Vagina (tissue), 2 donors: ENCODE measurements at regions not wholly inside any gene's neighbourhood (a gene's known extent, or its start where the extent isn't known, plus 50 kb on each side); places are given as distances from the start of the nearest gene placed in this dataset.
"Not testable (repeated sequence)": the region's sequence is repeated elsewhere in the genome, so short reads cannot be mapped to it uniquely, and the experiment has no call there.

Source experiments
- CTCF ChIP-seq, 3 experiments: fragments of 450-650 bp in 2 of 3; fragments of 200-600 bp in 1 of 3; sonication (generic) in 1 of 3; IDR thresholded peaks; one replicate each; pipeline ENCODE4 v1.5.1; 2017 to 2019; ENCODE audit warnings: antibody characterized with exemption in 3 of 3, mild to moderate bottlenecking in 2 of 3, moderate library complexity in 2 of 3
- POLR2A ChIP-seq, 2 donors: fragments of 450-650 bp; IDR thresholded peaks; one replicate each; pipeline ENCODE4 v1.6.1; 2017; ENCODE audit warnings: antibody characterized with exemption in 2 of 2, mild to moderate bottlenecking in 2 of 2, moderate library complexity in 2 of 2
- POLR2AphosphoS5 ChIP-seq, 2 donors: sonication (generic); formaldehyde crosslinking; IDR thresholded peaks; one replicate each; pipeline ENCODE4 v1.9.0; 2017; ENCODE audit warnings: antibody characterized with exemption in 2 of 2, mild to moderate bottlenecking in 2 of 2, low read depth in 1 of 2; ENCODE audit not compliant: insufficient read depth in 1 of 2

GRCh38 chr9:65395789-65396188, 110.8 kb upstream of the FOXD4L5 start:
- TF ChIP-seq CTCF (IDR thresholded peaks at IDR 0.05); POLR2A (IDR thresholded peaks at IDR 0.05); POLR2AphosphoS5 (IDR thresholded peaks at IDR 0.05; ENCODE audit: insufficient read depth in 1 of 2, low read depth in 1 of 2): not testable (repeated sequence)
